ENCODE measurements at regions not wholly inside any gene's neighbourhood (a gene's known extent, or its start where the extent isn't known, plus 50 kb on each side); places are given as distances from the start of the nearest gene placed in this dataset.

- Histone ChIP-seq H4K20me1 (replicated peaks in 1 of 2; ENCODE audit: control insufficient read depth in 1 of 2, insufficient read depth in 2 of 2, low read length in 2 of 2) (peaks cover 0 to 8% of the 10 kb centered on the region in 2 experiments), H2AFZ (ENCODE audit: low read length) (peak overlapping the region; percentile 78; the same call in 1 of the 2 replicates), H3K4me3 (ENCODE audit: extremely low read depth in 1 of 4, insufficient read depth in 2 of 4, low read depth in 3 of 4, low read length in 4 of 4) (peak overlapping the region; percentile 57 to 95 (median 80)), H3K23ac (ENCODE audit: insufficient read length) (no peak overlapping the region), H4K91ac (replicated peaks; ENCODE audit: insufficient read length, low read length) (peak overlapping the region; percentile 10), H3K36me3 (ENCODE audit: control insufficient read depth in 2 of 4, insufficient read depth in 4 of 4, low read length in 3 of 4) (no peaks in the 10 kb centered on the region), H2BK15ac (ENCODE audit: low read length) (no peak overlapping the region), H4K8ac (ENCODE audit: extremely low read depth, insufficient read depth, low read length) (peak overlapping the region; percentile 90; the same call in 1 of the 2 replicates), H3K79me2 (ENCODE audit: control insufficient read depth in 1 of 2, insufficient read depth in 2 of 2, low read length in 2 of 2) (peaks cover 0 to 15% of the 10 kb centered on the region in 2 experiments; a peak in 2 of 4 replicates), H3K4ac (replicated peaks; ENCODE audit: insufficient read length, low read depth, low read length) (no peak overlapping the region), H3K14ac (ENCODE audit: insufficient read length) (no peak overlapping the region), H3K4me1 (replicated peaks in 1 of 4; ENCODE audit: control insufficient read depth in 3 of 4, insufficient read depth in 4 of 4, low read length in 3 of 4) (peaks cover 2 to 14% (median 7%) of the 10 kb centered on the region in 4 experiments), H4K5ac (ENCODE audit: insufficient read length, low read depth, low read length) (peak overlapping the region; percentile 64), H2BK12ac (ENCODE audit: low read depth, low read length) (no peak overlapping the region), H3K56ac (replicated peaks; ENCODE audit: insufficient read length, low read depth, low read length) (no peak overlapping the region), H2AK5ac (ENCODE audit: low read depth, low read length) (no peak overlapping the region), H3K9ac (replicated peaks in 1 of 4; ENCODE audit: extremely low read depth in 1 of 4, low read depth in 3 of 4, low read length in 3 of 4) (peak overlapping the region in 1 of 4 experiments; percentile 6; a peak in 1 of 7 replicates), H3K27me3 (replicated peaks in 1 of 4; ENCODE audit: control insufficient read depth in 3 of 4, extremely low read depth in 1 of 4, insufficient read depth in 3 of 4, low read length in 3 of 4) (peaks cover 0 to 11% (median 7%) of the 10 kb centered on the region in 4 experiments; a peak in 4 of 7 replicates), H3K9me3 (ENCODE audit: insufficient read depth in 2 of 2, low read depth in 1 of 2, low read length in 1 of 2) (peaks cover 4 to 5% of the 10 kb centered on the region in 2 experiments; a peak in 2 of 4 replicates), H3K27ac (ENCODE audit: low read depth, low read length) (no peak overlapping the region), H2BK5ac (ENCODE audit: low read depth, low read length) (peak overlapping the region; percentile 24; the same call in 1 of the 2 replicates), H3K79me1 (ENCODE audit: low read depth, low read length) (peaks cover 14% of the 10 kb centered on the region), H2BK120ac (replicated peaks; ENCODE audit: low read depth, low read length) (no peak overlapping the region), H3K23me2 (ENCODE audit: low read depth, low read length) (peaks cover 12% of the 10 kb centered on the region), H3K4me2 (ENCODE audit: insufficient read depth in 1 of 2, low read depth in 2 of 2, low read length in 2 of 2) (peak overlapping the region; percentile 80 to 83), H3K18ac (ENCODE audit: extremely low read depth, low read length) (peak overlapping the region; percentile 78; the same call in 1 of the 2 replicates), H2BK20ac (ENCODE audit: low read length) (no peak overlapping the region)
- ChIA-PET CTCF (ENCODE audit: partially characterized antibody) (interaction anchor here (1.9 to 3.4 kb wide), 2 partner anchors 22 to 28 kb away, joined by 5 to 13 read pairs; no protein-coding TSS in a partner anchor), POLR2A (ENCODE audit: partially characterized antibody) (interaction anchor here (0.8 to 2.1 kb wide), 6 partner anchors 10 to 52 kb away, joined by 3 to 5 read pairs (median 3); no protein-coding TSS in a partner anchor)
- no peak for FAIRE-seq
- WGBS, 2 experiments (ENCODE audit: extremely low coverage in 1 of 2, insufficient coverage in 1 of 2, insufficient read length in 1 of 2, insufficient replicate concordance in 2 of 2, low coverage in 1 of 2, low lambda C conversion rate in 2 of 2, missing lambda C conversion rate in 1 of 2) = 15% methylated on average over 35 of the region's 88 CpGs; no CpG with 5 or more reads in 1 of the 2 experiments
- DNase-seq (ENCODE audit: low read depth in 1 of 2, low spot score in 2 of 2) = peak; percentile 65 to 90
- TF ChIP-seq NANOG (IDR thresholded peaks at IDR 0.05; ENCODE audit: insufficient read depth, low read depth, low read length, poor library complexity, severe bottlenecking) = no peak
- no peak for TF ChIP-seq USF2 (IDR thresholded peaks at IDR 0.05; ENCODE audit: low read length)
- no peak for TF ChIP-seq JUND (IDR thresholded peaks at IDR 0.05; ENCODE audit: low read length)
- TF ChIP-seq BCL11A (IDR thresholded peaks at IDR 0.05; ENCODE audit: low read depth in 2 of 2, low read length in 2 of 2) = no peak
- peak; percentile 19; the same call in 1 of the 2 replicates for TF ChIP-seq SUZ12 (IDR thresholded peaks at IDR 0.05; ENCODE audit: low read length)
These were observed 59.1 kb downstream of the ZNF467 start for GRCh38 chr7:149714081-149714909.

All from H1 (cell line).